Astrocyte of the spinal cord (primary cell): ENCODE measurements at regions not wholly inside any gene's neighbourhood (a gene's known extent, or its start where the extent isn't known, plus 50 kb on each side); places are given as distances from the start of the nearest gene placed in this dataset.

Experiments used
- DNase-seq: peaks from one replicate; pipeline ENCODE4 v3.0.0; 2011; ENCODE audit warnings: low read depth, low spot score
- H3K4me3 ChIP-seq: 2 replicates; pipeline ENCODE4 v1.5.1; 2011; ENCODE audit warnings: low read depth, mild to moderate bottlenecking, low read length, moderate library complexity
- CTCF ChIP-seq: IDR thresholded peaks from 2 replicates; pipeline ENCODE4 v1.5.1; 2012; ENCODE audit warnings: low read depth, mild to moderate bottlenecking, low read length, inconsistent platforms
- in situ Hi-C: cut with HindIII; loops from 2 replicates; pipeline ENCODE4 v1.10.0; 2017; ENCODE audit warnings: low sequenced_read_pairs

- in situ Hi-C loops, result no loop called here
- DNase-seq, result no peak
- no peak for TF ChIP-seq CTCF
- no peak overlapping the region for H3K4me3 ChIP-seq
Observed at GRCh38 chr15:58309963-58310928, 121.5 kb upstream of the LIPC start.

GRCh38 chr15:58311556-58311955 lies 120.2 kb upstream of the LIPC start:
- in situ Hi-C loops, result no loop called here
- no peak overlapping the region for H3K4me3 ChIP-seq
- DNase-seq, result no peak
- TF ChIP-seq CTCF, result no peak

GRCh38 chr15:58312031-58312430 lies 119.8 kb upstream of the LIPC start:
- H3K4me3 ChIP-seq, result no peak overlapping the region
- in situ Hi-C loops, result no loop called here
- TF ChIP-seq CTCF, result no peak
- no peak for DNase-seq

GRCh38 chr15:58313304-58313703 lies 118.5 kb upstream of the LIPC start:
- DNase-seq, result no peak
- in situ Hi-C loops, result no loop called here
- no peak for TF ChIP-seq CTCF
- no peak overlapping the region for H3K4me3 ChIP-seq

- in situ Hi-C loops, result no loop called here
- DNase-seq, result no peak
- no peak for TF ChIP-seq CTCF
- no peak overlapping the region for H3K4me3 ChIP-seq
Observed at GRCh38 chr15:58313810-58314592, 117.8 kb upstream of the LIPC start.

GRCh38 chr15:58314593-58315216 lies 117.1 kb upstream of the LIPC start:
- DNase-seq, result no peak
- H3K4me3 ChIP-seq, result no peak overlapping the region
- in situ Hi-C loops, result no loop called here
- TF ChIP-seq CTCF, result no peak
